K562 (cell line): ENCODE measurements at regions not wholly inside any gene's neighbourhood (a gene's known extent, or its start where the extent isn't known, plus 50 kb on each side); places are given as distances from the start of the nearest gene placed in this dataset.

ENCODE experiments used
- ATAC-seq: fragments of 200-7000 bp; cut with Tn5 transposase; 3 replicates; pipeline ENCODE4 v1.9.1; 2020; ENCODE audit warnings: moderate library complexity
- BruUV-seq: library from RNA; stranded (reverse); fragments of 400-500 nt; replicated peaks from 2 replicates; lab custom pipeline; 2021; lab: Mats Ljungman, UMichigan
- CTCF ChIA-PET: fragments of 300-600 bp; formaldehyde crosslinking; extraction: SDS; loops from one replicate; lab custom pipeline; 2021; ENCODE audit warnings: low intra/inter-chr PET ratio; lab: Yijun Ruan, JAX
- POLR2A ChIA-PET: fragments of 300-600, 350-650 bp; sonication (Branson Sonifier 250); formaldehyde crosslinking; extraction: SDS; loops from one replicate; lab custom pipeline; 2021; ENCODE audit warnings: antibody characterized with exemption, inconsistent platforms; lab: Yijun Ruan, JAX
- DNase-seq, 4 experiments: peaks; one replicate each; pipeline versions ENCODE4 v3.0.0 to v3.0.0-alpha.2; 2011 to 2018; ENCODE audit warnings: low spot score in 3 of 4, mixed read lengths in 3 of 4; ENCODE audit errors: extremely low read depth in 1 of 4
- FAIRE-seq: peaks from 2 replicates; lab custom pipeline; 2011; peaks lifted over from hg19 to GRCh38; lab: Jason Lieb, UNC
- H2AFZ ChIP-seq: 2 replicates; pipeline ENCODE4 v1.6.0; 2011; ENCODE audit warnings: low read depth, low read length, control low read depth, inconsistent platforms
- H3K27ac ChIP-seq: fragments of 200-600 bp; 3 replicates; pipeline ENCODE4 v1.8.0; 2011; ENCODE audit warnings: low read depth, mild to moderate bottlenecking, control low read depth, inconsistent platforms, low read length, moderate library complexity, mixed read lengths; ENCODE audit errors: extremely low read depth
- H3K27me3 ChIP-seq, 2 experiments: fragments of 300-600 bp in 1 of 2; 2 replicates in 1 of 2; 3 replicates in 1 of 2; pipeline versions ENCODE4 v1.6.0 to v1.8.0; 2011; ENCODE audit warnings: inconsistent platforms in 2 of 2, low read length in 2 of 2, mild to moderate bottlenecking in 1 of 2, mixed read lengths in 1 of 2, moderate library complexity in 1 of 2; ENCODE audit not compliant: control insufficient read depth in 2 of 2, insufficient read depth in 2 of 2
- H3K36me3 ChIP-seq: fragments of 300-600 bp; 3 replicates; pipeline ENCODE4 v1.8.0; 2011; ENCODE audit warnings: mild to moderate bottlenecking, low read length, inconsistent platforms; ENCODE audit not compliant: control insufficient read depth, insufficient read depth
- H3K4me1 ChIP-seq, 2 experiments: fragments of 200-600 bp in 1 of 2; replicated peaks in 1 of 2; 2 replicates in 1 of 2; 3 replicates in 1 of 2; pipeline versions ENCODE4 v1.5.1 to v1.8.0; 2011; ENCODE audit warnings: inconsistent platforms in 2 of 2, low read length in 2 of 2, mild to moderate bottlenecking in 1 of 2, mixed read lengths in 1 of 2, moderate library complexity in 1 of 2; ENCODE audit not compliant: control insufficient read depth in 2 of 2, insufficient read depth in 2 of 2
- H3K4me2 ChIP-seq: 2 replicates; pipeline ENCODE4 v1.6.1; 2011; ENCODE audit warnings: low read length, control low read depth, inconsistent platforms, mixed read lengths; ENCODE audit not compliant: insufficient read depth
- H3K4me3 ChIP-seq: fragments of 200-600 bp; sonication (generic), shearing (Covaris generic); 2 replicates; pipeline ENCODE4 v1.5.1; 2016; ENCODE audit warnings: control low read depth, inconsistent platforms
- H3K79me2 ChIP-seq: fragments of 200-600 bp; 3 replicates; pipeline ENCODE4 v1.8.0; 2011; ENCODE audit warnings: low read length, inconsistent platforms; ENCODE audit not compliant: control insufficient read depth, insufficient read depth
- H3K9ac ChIP-seq, 2 experiments: 2 replicates each; pipeline versions ENCODE4 v1.6.0 to v1.6.1; 2011; ENCODE audit warnings: low read depth in 2 of 2, low read length in 2 of 2, control low read depth in 1 of 2, inconsistent platforms in 1 of 2, mild to moderate bottlenecking in 1 of 2, mixed read lengths in 1 of 2; ENCODE audit not compliant: insufficient read depth in 1 of 2
- H3K9me1 ChIP-seq: one replicate; pipeline ENCODE4 v1.6.0; 2011; ENCODE audit warnings: inconsistent platforms, mild to moderate bottlenecking, low read length, moderate library complexity; ENCODE audit not compliant: control insufficient read depth, insufficient read depth
- H3K9me3 ChIP-seq: replicated peaks from 2 replicates; pipeline ENCODE4 v1.5.1; 2011; ENCODE audit warnings: low read depth, low read length, inconsistent platforms; ENCODE audit not compliant: control insufficient read depth, insufficient read depth
- H4K20me1 ChIP-seq: replicated peaks from 2 replicates; pipeline ENCODE4 v1.6.1; 2011; ENCODE audit warnings: low read length, inconsistent platforms, mixed read lengths; ENCODE audit not compliant: control insufficient read depth, insufficient read depth
- HDGF ChIP-seq: fragments of 450-650 bp; IDR thresholded peaks from 2 replicates; pipeline ENCODE4 v1.6.1; 2016
- HES1 ChIP-seq: fragments of 450-650 bp; IDR thresholded peaks from 2 replicates; pipeline ENCODE4 v1.6.1; 2016; ENCODE audit warnings: low read depth, mild to moderate bottlenecking, moderate library complexity
- HMGN3 ChIP-seq: IDR thresholded peaks from 2 replicates; pipeline ENCODE4 v1.6.1; 2011; ENCODE audit warnings: borderline replicate concordance, low read depth, mild to moderate bottlenecking, mixed read lengths, low read length; ENCODE audit not compliant: insufficient read length; ENCODE audit errors: extremely low read depth
- MBD2 ChIP-seq: sonication (generic); IDR thresholded peaks from 2 replicates; pipeline ENCODE4 v1.6.1; 2016; ENCODE audit warnings: low read depth, borderline replicate concordance
- TFE3 ChIP-seq: fragments of 450-650 bp; formaldehyde crosslinking; IDR thresholded peaks from 2 replicates; pipeline ENCODE4 v1.4.0; 2020; ENCODE audit warnings: mild to moderate bottlenecking, mixed read lengths
- ZBTB26 ChIP-seq: fragments of 450-650 bp; formaldehyde crosslinking; IDR thresholded peaks from 2 replicates; pipeline ENCODE4 v1.4.0; 2022; ENCODE audit warnings: missing genetic modification characterization
- ZFP1 ChIP-seq: fragments of 450-650 bp; formaldehyde crosslinking; IDR thresholded peaks from 2 replicates; pipeline ENCODE4 v1.4.0; 2020; ENCODE audit warnings: mild to moderate bottlenecking, mixed read lengths
- ZNF407 ChIP-seq: fragments of 450-650 bp; IDR thresholded peaks from 2 replicates; pipeline ENCODE4 v1.6.1; 2016; ENCODE audit warnings: low read depth
- ZNF639 ChIP-seq, 2 experiments: fragments of 200-800 bp in 1 of 2; sonication (Bioruptor generic) in 1 of 2; sonication (generic) in 1 of 2; formaldehyde crosslinking in 1 of 2; IDR thresholded peaks in 1 of 2; conservative IDR thresholded peaks in 1 of 2; 2 replicates each; pipeline versions ENCODE4 v1.5.0 to v1.6.1; 2016 to 2020; ENCODE audit warnings: missing compliant biosample characterization in 1 of 2, missing genetic modification characterization in 1 of 2, missing genetic modification reagents in 1 of 2
- WGBS: fragments of 100-300 bp; shearing (Covaris generic); methylation state at CpG from one replicate; pipeline ENCODE4 v1.1.6; 2016; ENCODE audit warnings: low coverage, mixed read lengths; ENCODE audit not compliant: insufficient coverage; ENCODE audit errors: missing lambda C conversion rate; 5-methylcytosine and 5-hydroxymethylcytosine counted together
- in situ Hi-C: fragments of 300-500 bp; cut with MboI; formaldehyde crosslinking; loops from 4 replicates; pipeline ENCODE4 v1.15.0; 2018; ENCODE audit warnings: inconsistent platforms, mixed read lengths
- intact Hi-C: fragments of 100-400 bp; cut with micrococcal nuclease; formaldehyde crosslinking; loops from 2 replicates; pipeline ENCODE4 v1.14.2; 2022

- ATAC-seq: no peak
- Histone ChIP-seq H2AFZ (no peak overlapping the region), H4K20me1 (no peaks in the 10 kb centered on the region), H3K27me3 (no peaks in the 10 kb centered on the region), H3K9ac (no peak overlapping the region), H3K79me2 (no peaks in the 10 kb centered on the region), H3K4me3 (no peak overlapping the region), H3K4me2 (no peak overlapping the region), H3K9me1 (no peaks in the 10 kb centered on the region), H3K9me3 (no peaks in the 10 kb centered on the region), H3K36me3 (no peaks in the 10 kb centered on the region), H3K4me1 (no peaks in the 10 kb centered on the region), H3K27ac (no peak overlapping the region)
- no TSS peak for BruUV-seq
- no peak for FAIRE-seq
- WGBS: 0% methylated on average over 2 of the region's 3 CpGs
- no peak for DNase-seq
- CTCF ChIA-PET: no interaction called here
- POLR2A ChIA-PET: no interaction called here
- in situ Hi-C loops: no loop called here
- intact Hi-C loops: no loop called here
- TF ChIP-seq ZNF407 (no peak), HES1 (no peak), ZFP1 (CRISPR knock-in tag) (no peak), MBD2 (no peak), ZBTB26 (CRISPR knock-in tag) (no peak), HDGF (no peak), TFE3 (CRISPR knock-in tag) (no peak), HMGN3 (no peak), ZNF639 (CRISPR knock-in tag; conservative IDR thresholded peaks at IDR 0.05 in 1 of 2, IDR thresholded peaks at IDR 0.05 in 1 of 2) (no peak)
These were observed 265.8 kb upstream of the MEIS1 start for GRCh38 chr2:66169076-66169475.
